OCI-LY3 (cell line): ENCODE measurements at regions not wholly inside any gene's neighbourhood (a gene's known extent, or its start where the extent isn't known, plus 50 kb on each side); places are given as distances from the start of the nearest gene placed in this dataset.
"Not testable (repeated sequence)": the region's sequence is repeated elsewhere in the genome, so short reads cannot be mapped to it uniquely, and the experiment has no call there.

Experiments used
- H2AFZ ChIP-seq: fragments of 200-600, 300-600 bp; shearing (Covaris generic); 2 replicates; pipeline ENCODE4 v1.6.0; 2014; ENCODE audit warnings: antibody characterized with exemption, low read depth, low read length
- H3K27ac ChIP-seq: fragments of 200-600, 300-600 bp; sonication (generic); 2 replicates; pipeline ENCODE4 v1.5.1; 2014; ENCODE audit warnings: mild to moderate bottlenecking, low read length, moderate library complexity, mixed read lengths
- H3K27me3 ChIP-seq: fragments of 200-600, 300-600 bp; sonication (generic); 2 replicates; pipeline ENCODE4 v1.6.1; 2014; ENCODE audit warnings: low read depth, low read length, mixed read lengths
- H3K36me3 ChIP-seq: fragments of 200-600, 300-600 bp; sonication (generic); replicated peaks from 2 replicates; pipeline ENCODE3; 2014; ENCODE audit warnings: low read depth, low read length, mixed read lengths
- H3K4me1 ChIP-seq: fragments of 300-600, 200-600 bp; sonication (generic); 2 replicates; pipeline ENCODE4 v1.6.1; 2014; ENCODE audit warnings: low read length, mixed read lengths
- H3K4me2 ChIP-seq: fragments of 200-600, 300-600 bp; sonication (generic); 2 replicates; pipeline ENCODE4 v1.6.1; 2014; ENCODE audit warnings: low read length, mixed read lengths
- H3K4me3 ChIP-seq: fragments of 300-600, 200-600 bp; sonication (generic); 2 replicates; pipeline ENCODE4 v1.5.1; 2014; ENCODE audit warnings: antibody characterized with exemption, mild to moderate bottlenecking, low read length, moderate library complexity
- H3K79me2 ChIP-seq: fragments of 300-600, 200-600 bp; shearing (Covaris generic); 2 replicates; pipeline ENCODE4 v1.6.1; 2014; ENCODE audit warnings: mild to moderate bottlenecking, low read length, mixed read lengths
- H3K9ac ChIP-seq: fragments of 300-600, 200-600 bp; shearing (Covaris generic); 2 replicates; pipeline ENCODE4 v1.6.0; 2014; ENCODE audit warnings: mild to moderate bottlenecking, low read length, moderate library complexity
- H3K9me3 ChIP-seq: fragments of 200-600, 300-600 bp; shearing (Covaris generic); 2 replicates; pipeline ENCODE4 v1.6.1; 2014; ENCODE audit warnings: low read length, mixed read lengths; ENCODE audit not compliant: insufficient read depth
- H4K20me1 ChIP-seq: fragments of 200-600, 300-600 bp; sonication (generic); 2 replicates; pipeline ENCODE4 v1.6.1; 2016; ENCODE audit warnings: low read length, mixed read lengths; ENCODE audit not compliant: insufficient read depth
- EZH2phosphoT487 ChIP-seq: fragments of 200-600 bp; shearing (Covaris generic); IDR thresholded peaks from 2 replicates; pipeline ENCODE4 v1.6.1; 2018; ENCODE audit warnings: antibody characterized with exemption, mixed run types, low read depth
- TF ChIP-seq, protein P1 (sequence below): fragments of 200-600, 300-600 bp; sonication (generic); IDR thresholded peaks from 2 replicates; pipeline ENCODE4 v1.5.1; 2014; ENCODE audit warnings: antibody characterized with exemption, low read length, low read depth

DNA sequence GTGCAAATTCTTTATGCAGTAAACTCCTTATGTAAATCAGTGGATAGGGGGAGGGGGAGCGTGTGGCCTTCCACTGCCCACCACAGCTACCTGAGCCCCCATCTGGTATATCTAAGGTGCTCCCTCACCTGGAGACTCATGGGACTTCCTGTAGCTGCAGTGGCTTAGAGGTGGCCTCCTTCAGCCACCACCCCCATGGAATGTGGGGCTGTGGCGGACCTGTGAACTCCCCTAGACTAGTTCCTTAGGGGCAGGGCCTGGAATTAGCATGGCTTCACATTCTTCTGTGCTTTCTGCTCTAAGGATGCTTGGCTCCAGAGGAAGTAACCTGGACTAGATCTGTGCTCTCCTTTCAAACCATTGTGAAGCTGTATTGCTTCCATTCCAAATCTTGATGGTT is 550.5 kb upstream of the COBL start:
- no peaks in the 10 kb centered on the region for H3K27me3 ChIP-seq
- H3K9me3 ChIP-seq = no peaks in the 10 kb centered on the region
- H3K36me3 ChIP-seq = no peaks in the 10 kb centered on the region
- TF ChIP-seq, protein P1, sequence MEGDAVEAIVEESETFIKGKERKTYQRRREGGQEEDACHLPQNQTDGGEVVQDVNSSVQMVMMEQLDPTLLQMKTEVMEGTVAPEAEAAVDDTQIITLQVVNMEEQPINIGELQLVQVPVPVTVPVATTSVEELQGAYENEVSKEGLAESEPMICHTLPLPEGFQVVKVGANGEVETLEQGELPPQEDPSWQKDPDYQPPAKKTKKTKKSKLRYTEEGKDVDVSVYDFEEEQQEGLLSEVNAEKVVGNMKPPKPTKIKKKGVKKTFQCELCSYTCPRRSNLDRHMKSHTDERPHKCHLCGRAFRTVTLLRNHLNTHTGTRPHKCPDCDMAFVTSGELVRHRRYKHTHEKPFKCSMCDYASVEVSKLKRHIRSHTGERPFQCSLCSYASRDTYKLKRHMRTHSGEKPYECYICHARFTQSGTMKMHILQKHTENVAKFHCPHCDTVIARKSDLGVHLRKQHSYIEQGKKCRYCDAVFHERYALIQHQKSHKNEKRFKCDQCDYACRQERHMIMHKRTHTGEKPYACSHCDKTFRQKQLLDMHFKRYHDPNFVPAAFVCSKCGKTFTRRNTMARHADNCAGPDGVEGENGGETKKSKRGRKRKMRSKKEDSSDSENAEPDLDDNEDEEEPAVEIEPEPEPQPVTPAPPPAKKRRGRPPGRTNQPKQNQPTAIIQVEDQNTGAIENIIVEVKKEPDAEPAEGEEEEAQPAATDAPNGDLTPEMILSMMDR = no peak
- H4K20me1 ChIP-seq = no peaks in the 10 kb centered on the region
- peaks cover 8% of the 10 kb centered on the region for H3K4me1 ChIP-seq
- no peaks in the 10 kb centered on the region for H3K79me2 ChIP-seq
- H3K4me2 ChIP-seq = no peak overlapping the region
- H3K27ac ChIP-seq = no peak overlapping the region
- no peak overlapping the region for H3K4me3 ChIP-seq
- no peak overlapping the region for H2AFZ ChIP-seq
- H3K9ac ChIP-seq = no peak overlapping the region

- H3K36me3 ChIP-seq = peaks cover 5% of the 10 kb centered on the region
- H4K20me1 ChIP-seq = no peaks in the 10 kb centered on the region
- no peaks in the 10 kb centered on the region for H3K79me2 ChIP-seq
- no peak overlapping the region for H3K4me2 ChIP-seq
- H3K27ac ChIP-seq = no peak overlapping the region
- H3K4me3 ChIP-seq = no peak overlapping the region
- H3K9me3 ChIP-seq = peaks cover 10% of the 10 kb centered on the region; the same call in 1 of the 2 replicates
- no peak overlapping the region for H2AFZ ChIP-seq
- TF ChIP-seq, protein P1 = no peak
- TF ChIP-seq EZH2phosphoT487 = no peak
- no peaks in the 10 kb centered on the region for H3K4me1 ChIP-seq
- H3K9ac ChIP-seq = no peak overlapping the region
- H3K27me3 ChIP-seq = no peaks in the 10 kb centered on the region
Observed at GRCh38 chr7:51860305-51860704, 543.7 kb upstream of the COBL start.

- Histone ChIP-seq H3K9me3 (peaks cover 14% of the 10 kb centered on the region; the same call in 1 of the 2 replicates), H3K36me3 (peaks cover 9% of the 10 kb centered on the region), H3K79me2 (no peaks in the 10 kb centered on the region), H3K4me3 (no peak overlapping the region), H2AFZ (no peak overlapping the region), H4K20me1 (no peaks in the 10 kb centered on the region), H3K27ac (no peak overlapping the region), H3K27me3 (no peaks in the 10 kb centered on the region), H3K4me2 (no peak overlapping the region), H3K4me1 (peaks cover 49% of the 10 kb centered on the region), H3K9ac (no peak overlapping the region)
- no peak for TF ChIP-seq EZH2phosphoT487
- TF ChIP-seq, protein P1 = no peak
Observed at GRCh38 chr7:51850126-51850525, 533.5 kb upstream of the COBL start.

- Histone ChIP-seq H2AFZ (no peak overlapping the region), H3K4me1 (peaks cover 51% of the 10 kb centered on the region), H3K36me3 (peaks cover 9% of the 10 kb centered on the region), H3K27ac (no peak overlapping the region), H3K4me3 (no peak overlapping the region), H3K27me3 (no peaks in the 10 kb centered on the region), H3K9me3 (no peaks in the 10 kb centered on the region; the same call in 1 of the 2 replicates), H3K9ac (no peak overlapping the region), H3K4me2 (no peak overlapping the region), H3K79me2 (no peaks in the 10 kb centered on the region), H4K20me1 (no peaks in the 10 kb centered on the region)
- TF ChIP-seq, protein P1 = no peak
- no peak for TF ChIP-seq EZH2phosphoT487
Observed at GRCh38 chr7:51847461-51848134, 531.0 kb upstream of the COBL start.

- H4K20me1 ChIP-seq, H3K9ac ChIP-seq, H2AFZ ChIP-seq, H3K79me2 ChIP-seq, H3K4me2 ChIP-seq, H3K27ac ChIP-seq, H3K27me3 ChIP-seq, H3K4me3 ChIP-seq: not testable (repeated sequence)
- Histone ChIP-seq H3K9me3 (peaks cover 11% of the 10 kb centered on the region; the same call in 1 of the 2 replicates), H3K4me1 (peaks cover 29% of the 10 kb centered on the region), H3K36me3 (peaks cover 16% of the 10 kb centered on the region)
Observed at GRCh38 chr7:51839130-51839529, 522.5 kb upstream of the COBL start.
